Stimulated activated CD4-positive, alpha-beta T cell treated with anti-CD3 and anti-CD28 coated beads, Interleukin-15, amount 100 ng/mL, for 48 hours (primary cell): ENCODE measurements at regions not wholly inside any gene's neighbourhood (a gene's known extent, or its start where the extent isn't known, plus 50 kb on each side); places are given as distances from the start of the nearest gene placed in this dataset.

Experiments used
- DNase-seq, 2 donors: peaks; one replicate each; pipeline ENCODE4 v3.0.0-alpha.2; 2020; ENCODE audit warnings: low read depth in 2 of 2

DNA sequence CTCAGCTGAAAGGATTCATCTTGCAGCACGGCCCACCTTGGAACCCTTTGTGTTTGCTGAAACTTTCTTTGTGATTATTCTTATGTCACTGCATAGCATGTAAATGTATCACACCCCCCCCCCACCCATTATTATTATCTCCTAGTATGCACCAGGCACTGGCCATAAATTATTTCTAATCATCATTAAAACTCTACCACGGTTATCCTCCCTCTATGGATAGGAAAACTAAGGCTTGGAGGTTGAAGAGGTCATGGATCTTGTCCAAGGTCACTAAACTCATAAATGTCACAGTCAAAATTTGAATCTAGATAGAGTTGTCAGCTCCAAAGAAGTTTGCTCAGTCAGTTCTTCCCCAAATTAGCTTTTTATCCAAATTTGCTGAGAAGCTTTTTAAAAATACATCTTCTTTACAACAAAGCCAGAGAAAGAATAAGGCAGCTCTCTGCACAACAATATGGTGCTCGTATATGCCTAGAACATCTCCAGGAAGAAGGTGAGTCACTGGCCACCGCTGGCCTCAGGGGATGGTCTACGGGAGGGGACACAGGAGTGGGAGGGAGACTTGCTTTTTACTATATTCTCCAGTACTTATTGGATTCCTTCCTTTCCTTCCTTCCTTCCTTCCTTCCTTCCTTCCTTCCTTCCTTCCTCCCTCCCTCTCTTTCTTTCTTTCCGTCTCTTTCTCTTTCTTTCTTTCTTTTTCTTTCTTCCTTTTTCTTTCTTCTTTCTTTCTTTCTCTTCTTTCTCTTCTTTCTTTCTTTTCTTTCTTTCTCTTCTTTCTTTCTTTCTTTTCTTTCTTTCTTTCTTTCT, 134.5 kb downstream of the VEGFA start:
- DNase-seq, result no peak

DNA sequence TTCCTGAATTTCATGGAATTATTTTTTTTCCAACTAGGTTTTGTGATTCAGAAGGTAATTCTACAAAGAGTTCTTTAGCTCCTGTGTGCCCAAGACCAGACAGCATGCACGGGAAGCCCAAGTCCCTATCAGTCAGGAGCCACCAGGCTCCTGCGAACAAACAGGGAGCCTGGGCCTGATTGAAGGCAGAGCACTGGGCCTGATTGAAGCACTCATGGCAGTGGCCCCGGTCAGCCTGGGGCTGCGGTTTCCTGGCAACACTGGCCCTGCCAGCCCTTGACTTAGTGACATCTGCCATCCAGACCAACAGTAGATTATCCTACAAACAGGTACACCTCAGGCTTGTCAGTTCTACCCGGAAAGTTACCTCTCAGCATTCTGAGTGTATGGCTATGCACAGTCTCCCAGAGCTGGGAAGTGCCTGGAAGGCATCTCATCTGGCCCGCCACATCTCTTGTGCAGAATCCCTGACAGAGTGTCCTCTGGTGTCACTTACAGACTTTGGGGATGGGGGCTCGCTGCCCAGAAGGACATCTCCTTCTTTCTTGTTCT, 133.8 kb downstream of the VEGFA start:
- no peak for DNase-seq

DNA sequence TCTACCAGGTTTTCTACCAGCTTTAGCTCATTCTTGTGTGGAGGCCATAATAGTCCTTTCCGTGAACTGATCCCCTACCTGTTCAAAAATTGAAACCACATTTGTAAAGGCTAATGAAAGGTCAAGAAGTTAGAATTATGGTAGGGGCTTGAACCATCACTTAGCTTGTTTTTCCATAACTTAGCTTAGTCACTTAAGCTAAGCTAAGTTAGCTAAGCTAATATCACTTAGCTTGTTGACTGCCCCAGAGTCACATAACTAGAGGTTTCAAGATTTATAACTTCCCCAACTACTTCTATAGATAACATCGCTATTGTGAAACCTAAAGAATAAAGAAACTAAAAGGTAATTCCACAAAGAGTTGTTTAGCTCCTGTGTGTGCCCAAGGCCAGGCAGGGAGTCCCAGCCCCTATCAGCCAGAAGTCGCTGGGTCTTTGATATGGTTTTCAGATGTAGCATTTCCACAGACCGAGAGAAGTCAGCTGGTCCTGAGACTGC, 131.8 kb downstream of the VEGFA start:
- DNase-seq, result no peak

DNA sequence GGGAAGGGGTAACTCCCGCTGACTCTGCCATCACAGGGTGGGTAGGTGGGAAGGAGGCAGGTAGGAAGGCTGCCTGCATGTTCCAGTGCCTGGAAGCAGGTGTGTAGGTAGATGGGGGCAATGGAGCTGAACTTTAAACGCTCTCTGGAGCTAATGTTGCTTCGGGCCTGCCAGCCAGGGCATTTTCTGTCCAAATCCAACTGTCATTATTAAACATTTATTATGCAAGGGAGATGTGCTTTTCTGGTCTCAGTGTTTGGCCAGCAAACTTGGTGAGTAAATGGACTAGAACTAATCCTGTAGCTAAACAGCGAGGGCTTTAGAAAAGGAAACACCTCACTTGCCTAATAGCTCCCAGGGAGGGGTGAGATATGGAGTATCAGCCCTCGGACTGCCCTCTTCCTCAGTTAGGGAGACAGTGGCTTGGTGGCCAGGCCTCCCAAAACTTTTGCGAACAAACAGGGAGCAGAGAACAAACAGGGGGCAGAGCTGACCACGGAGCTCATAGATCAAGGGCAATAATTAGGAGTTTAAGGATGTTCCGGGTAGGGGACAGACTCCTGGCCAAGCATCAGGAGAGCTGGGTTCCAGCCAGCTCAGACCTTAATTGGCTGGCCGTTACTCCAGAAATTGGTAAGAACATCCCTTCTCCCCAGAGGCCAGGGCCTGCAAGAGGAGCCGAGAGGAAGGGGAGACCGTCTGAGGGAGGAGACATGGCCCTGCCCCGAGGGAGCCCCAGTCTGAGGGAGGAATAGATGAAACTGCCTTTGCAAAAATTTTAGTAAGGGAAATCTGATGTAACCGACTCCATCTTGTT, 131.1 kb downstream of the VEGFA start:
- no peak for DNase-seq

DNA sequence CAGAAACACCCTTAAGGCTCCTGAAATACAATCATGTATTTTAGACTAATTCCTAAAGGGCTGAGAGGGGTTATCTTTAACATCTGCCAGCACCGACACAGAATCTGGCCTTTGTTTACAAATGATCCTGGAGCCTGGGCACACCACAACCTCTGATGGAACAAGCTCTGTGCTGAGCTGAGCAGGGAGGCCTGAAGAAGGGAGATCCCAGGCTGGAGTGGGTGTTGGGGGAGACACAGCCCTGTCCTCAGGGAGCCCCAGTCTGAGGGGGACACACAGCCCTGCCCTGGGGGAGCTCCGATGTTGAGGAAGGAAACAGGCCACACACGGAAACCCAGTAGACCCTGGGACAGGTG, 130.5 kb downstream of the VEGFA start:
- no peak for DNase-seq

DNA sequence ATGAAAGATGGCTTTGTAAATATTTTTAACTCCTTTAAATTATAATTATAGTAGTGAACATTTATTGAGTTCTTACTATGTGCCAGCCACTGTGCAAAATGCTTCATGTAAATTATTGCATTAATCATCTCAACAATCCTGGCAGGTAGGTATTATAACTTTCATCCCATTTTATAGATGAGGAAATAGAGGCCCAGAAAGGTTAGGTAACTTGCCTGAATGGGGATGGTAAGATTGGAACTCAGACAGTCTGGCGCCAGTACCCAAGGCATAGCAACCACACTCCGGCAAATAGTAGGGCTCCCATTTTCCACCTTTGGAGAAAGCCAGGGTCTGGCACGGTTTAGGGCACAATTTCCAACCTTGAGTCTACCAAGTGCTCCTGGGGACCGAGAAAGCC, 129.8 kb downstream of the VEGFA start:
- DNase-seq, result no peak

DNA sequence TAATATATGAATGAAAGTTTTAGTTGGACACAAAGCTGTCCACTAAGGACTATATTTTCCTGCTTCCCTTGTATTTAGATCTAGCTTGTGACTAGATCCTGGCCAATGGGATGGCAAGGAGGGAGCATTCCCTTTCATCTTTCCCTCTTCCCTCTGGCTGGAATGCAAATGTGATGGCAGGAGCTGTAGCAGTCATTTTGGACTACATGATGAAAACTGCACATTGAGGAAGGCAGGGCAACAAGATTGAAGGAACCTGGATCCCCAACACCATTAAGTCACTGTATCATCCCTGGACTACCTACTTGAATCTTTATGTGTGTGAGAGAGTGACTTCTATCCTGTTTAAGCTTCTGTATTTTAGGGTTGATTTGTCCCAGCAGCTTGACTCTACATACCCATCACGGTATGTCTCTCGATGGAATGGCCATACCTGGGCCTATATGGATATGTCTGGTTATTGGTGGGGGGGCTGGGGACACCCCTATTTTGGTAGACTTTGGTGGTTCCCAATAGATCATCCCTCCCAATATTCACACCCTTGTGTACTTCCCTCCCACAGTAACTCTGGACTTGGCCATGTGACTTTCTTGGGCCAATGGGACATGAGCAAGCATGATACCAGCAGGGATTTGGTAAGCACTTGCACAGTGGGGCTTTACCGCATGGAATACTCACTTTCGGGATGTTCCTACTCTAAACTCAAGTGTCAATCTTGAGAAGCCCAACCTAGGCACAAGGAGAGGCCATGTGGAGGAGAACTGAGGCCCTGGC, 128.5 kb downstream of the VEGFA start:
- no peak for DNase-seq

DNA sequence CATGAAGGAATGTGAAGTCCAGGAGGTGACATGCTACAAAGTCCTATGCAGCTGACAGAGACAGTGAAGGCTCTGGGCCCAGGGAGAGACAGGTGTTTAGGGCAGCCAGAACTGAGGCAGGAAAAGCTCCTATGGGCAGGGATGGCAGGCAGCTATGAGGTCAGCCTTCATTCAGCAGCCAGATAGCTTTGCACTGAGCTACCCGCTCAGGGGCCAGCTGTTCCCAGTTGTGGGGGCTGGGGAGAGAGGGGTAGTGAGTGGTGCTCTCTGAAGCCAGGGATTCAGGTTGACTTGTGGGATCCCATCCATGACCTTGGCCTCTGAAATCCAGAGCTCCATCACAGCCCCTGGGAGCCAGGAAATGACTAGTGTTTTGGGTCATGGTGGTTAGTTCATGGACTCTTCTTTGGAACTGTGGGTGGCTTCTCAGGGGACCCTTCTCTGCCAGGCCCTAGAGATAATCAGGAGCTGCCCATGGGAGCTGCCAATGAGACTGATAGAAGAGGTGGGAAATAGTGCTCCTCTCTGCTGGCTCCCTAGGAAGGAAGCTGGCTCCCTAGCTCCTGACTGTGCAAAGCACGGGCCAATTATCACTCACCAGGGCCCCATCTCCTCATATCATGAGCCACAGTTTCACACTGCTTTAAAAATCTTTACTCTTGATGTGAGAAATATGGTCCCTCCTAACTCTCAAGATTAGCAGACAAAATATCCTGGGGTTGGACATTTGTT, 127.7 kb downstream of the VEGFA start:
- no peak for DNase-seq

DNA sequence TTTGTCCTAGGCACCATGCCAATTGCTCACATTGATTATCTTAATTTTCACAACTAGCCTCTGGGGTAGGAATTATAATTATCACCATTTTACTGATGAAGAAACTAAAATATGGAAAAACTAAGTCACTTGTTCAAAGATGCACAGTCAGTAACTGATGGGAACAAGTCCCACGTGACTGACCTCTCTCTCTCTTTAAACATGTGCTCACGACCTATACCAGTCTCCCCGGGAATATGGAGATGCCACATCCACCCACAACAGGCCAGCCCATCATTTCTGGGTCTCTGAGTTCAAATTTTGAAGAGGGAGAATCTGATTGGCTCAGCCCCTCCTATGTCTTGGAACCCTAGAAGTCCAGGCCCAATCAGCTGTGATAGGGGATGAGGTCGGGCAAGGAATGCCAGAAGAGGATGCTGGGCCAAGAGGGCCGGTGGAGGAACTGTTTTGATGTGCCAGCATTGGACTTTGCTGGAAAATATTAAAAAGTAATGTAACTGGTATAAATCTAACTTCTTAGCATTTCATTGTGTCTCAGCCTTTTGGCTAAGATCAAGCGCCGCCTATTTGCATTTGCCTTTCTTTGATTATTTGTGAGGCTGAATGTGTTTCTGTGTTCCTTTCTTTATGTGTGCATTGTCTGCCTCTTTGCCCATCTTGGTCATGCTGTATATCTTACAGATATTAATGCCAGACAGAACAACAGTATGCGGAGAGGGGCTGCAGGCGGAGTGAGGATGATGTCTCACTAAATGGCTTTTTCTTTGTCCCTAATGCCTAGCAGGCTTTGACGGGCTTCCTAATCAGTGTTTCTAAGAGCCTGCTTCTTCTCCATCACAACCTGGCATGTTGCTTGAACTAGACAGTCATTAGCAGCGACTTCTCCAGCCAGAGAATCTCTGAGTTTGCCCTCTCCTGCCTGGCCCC, 126.6 kb downstream of the VEGFA start:
- no peak for DNase-seq

DNA sequence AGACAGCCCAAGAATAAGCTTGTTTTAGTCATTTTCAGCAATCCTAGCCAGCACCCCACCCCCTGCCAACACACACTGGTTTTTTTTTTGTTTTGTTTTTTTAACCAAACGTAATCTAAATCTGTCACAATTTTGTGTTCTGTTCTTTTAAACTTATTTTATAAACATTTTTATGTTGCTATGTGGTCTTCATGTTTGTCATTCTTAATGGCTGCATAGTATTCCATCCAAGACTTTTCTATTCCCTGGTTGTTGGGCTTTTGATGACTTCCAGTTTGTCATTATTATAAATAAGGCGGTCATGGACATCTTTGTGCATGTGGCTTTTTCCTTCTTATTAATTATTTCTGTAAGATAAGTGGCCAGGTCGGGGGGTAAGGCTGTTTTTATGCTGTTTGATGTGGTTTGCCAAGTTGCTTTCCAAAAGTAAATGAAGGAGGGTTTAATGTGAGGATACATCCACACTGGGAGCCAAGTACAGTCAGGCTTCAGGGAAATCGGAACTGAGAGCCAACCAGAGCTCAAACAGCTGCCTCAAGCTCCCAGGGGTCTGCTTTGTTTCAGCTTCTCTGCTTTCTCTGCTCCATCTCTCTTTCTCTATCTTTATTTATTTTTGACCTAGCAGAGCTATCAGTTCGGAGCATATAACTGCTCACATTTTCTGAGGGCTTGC, 125.8 kb downstream of the VEGFA start:
- DNase-seq, result no peak

DNA sequence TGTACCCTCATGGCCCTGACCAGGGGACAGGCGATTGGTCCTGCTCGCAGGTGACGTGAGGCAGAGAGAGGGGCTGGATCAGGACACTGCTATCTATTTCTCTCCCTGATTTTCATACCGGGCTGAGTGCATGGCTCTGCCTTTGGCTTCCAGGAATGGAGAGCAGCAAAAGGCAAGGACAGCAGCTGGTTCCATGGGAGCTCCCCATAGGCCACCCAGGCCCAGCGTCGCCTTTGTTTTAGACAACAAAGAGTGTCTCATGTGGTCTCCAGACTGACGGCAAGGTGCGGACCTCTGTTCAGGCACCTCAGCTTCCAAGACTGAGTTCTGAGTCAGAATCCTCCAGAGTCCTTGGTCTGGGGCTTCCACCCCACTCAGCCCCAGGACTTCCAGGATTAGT, 123.1 kb downstream of the VEGFA start:
- DNase-seq, result no peak

DNA sequence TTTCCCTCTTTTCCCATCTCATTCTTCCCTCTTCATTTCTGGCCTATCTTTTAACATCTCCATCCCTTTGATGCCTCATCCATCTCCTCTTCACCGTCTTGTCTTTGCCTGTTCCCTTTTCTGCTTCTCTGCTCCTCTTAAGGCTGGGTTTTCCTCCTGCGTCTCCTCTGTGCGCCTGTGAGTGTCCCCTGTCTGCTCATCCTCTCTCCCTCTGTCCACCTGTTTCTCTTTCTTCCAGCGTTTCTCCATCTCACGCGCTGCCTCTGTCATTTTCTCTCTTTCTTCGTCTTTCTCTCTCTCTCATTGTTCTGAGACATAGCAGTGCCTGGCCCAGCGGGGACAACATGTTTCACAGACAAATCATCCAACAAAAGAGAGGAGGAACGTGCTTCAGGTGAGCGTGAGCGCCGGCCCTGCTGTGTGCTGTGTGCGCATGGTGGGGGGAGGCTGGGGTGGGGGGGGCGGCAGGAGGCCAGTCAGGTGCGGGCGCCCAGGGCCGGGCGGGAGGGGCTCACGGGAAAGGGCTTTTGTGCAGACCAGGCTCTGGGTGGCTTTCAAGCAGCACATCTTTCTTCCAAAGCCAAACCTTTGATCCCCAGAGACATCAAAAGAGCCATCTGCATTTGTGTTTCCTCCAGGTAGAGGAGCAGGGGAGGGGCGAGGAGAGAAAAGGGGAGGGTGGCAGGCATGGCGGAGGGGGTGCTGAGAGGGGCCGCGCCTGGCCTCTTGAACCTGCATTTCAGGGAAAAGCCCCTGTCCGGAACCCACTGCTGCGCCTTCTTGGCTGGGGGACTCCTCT, 121.3 kb downstream of the VEGFA start:
- no peak for DNase-seq

DNA sequence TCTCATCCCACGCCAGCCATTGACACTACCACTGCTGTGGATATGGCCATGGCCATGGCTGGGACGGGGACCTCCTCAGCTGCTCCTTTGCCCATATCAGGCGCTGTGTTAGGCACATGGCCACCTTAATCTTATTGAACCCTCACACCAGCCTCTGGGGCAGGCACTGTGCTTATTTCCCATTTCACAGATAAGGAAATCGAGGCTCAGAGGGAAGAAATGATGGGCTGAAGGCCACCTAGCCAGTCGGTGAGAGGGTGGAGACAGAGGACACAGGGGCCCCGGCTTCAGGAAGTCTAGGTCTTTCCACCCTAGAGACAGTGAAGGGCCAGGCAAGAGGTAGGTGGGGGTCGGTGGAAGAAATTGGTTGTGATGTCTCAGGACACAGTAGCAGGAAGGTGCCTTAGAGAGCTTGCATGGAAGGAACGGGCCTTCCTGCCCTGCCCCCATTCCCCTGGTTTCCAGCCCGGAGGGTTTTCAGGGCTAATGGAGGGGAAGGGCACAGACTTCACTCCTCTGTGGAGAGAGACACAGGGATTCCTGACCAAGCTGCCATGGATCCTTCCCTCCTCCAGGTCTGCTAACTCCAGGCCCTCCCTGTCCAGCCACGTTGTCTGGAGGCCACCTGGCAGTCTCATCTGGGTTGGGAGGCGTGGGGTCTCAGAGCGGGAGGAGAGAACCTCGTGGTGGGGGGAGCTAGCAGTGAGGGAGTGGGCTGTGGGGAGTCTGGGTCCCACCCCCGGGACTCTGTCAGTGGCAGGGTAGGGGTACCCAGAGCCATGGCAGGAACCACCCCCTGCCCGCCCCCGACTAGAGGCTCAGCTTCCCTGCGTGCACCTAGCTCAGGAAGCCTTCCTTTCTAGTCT, 120.4 kb downstream of the VEGFA start:
- DNase-seq, result no peak

DNA sequence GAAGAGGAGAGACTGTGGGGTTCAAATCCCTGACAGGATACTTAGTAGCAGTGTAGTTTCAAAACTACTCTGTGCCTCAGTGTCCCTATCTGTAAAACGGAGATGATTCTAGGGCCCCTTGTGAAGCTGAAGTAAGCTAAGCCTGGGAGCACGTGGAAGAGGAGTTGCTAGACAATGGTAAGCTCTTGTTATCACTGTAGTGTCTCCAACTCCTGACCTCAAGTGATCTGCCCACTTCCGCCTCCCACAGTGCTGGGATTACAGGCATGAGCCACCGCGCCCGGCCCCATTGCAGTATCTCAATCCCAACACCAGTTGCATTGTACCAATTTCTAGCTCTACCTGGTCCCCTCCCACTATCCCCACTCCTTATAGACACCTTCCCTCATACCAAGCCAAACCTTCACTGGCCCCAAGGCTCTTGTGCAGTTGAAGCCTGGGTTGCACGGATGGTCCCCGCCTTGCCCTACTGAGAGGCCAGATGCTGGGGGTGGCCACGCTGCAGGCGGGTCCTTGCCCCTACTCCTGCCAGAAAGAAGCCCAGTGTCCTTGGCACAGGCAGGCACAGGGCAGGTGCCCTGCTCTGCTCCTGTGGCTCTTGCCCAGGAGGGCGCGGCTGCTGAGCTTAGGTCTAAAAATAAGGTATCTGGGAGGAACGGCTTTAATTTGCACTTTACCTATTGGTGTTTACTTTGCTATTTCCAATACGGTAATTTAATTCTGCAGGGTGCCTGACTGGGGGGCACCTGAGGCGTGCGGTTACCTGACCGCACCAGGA, 118.1 kb downstream of the VEGFA start:
- no peak for DNase-seq

DNA sequence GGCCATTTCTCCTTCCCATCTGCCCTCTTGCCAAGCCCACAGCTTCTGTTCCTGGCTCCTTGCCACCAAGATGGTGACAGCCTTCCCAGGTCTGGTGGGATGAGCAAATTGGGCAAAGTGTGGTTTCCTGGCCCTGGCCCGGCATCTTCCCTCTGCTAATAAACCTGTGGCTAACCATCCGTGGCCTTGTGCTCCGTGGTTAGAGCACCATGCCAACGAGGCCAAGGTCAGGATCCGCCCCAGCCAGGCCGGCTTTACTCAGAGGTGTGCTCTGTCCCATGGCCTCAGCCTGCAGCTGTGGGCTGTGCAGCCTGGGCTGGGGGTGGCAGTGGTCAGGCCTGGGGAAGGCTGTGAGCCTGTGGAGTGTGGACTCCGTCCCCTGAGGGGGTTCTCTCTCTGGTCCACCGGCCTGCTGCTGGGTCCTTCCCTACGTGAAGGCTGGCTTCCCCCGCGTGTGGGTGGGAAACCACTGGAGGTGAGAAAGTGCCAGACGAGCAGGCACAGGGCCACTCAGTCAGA, 117.4 kb downstream of the VEGFA start:
- no peak for DNase-seq

DNA sequence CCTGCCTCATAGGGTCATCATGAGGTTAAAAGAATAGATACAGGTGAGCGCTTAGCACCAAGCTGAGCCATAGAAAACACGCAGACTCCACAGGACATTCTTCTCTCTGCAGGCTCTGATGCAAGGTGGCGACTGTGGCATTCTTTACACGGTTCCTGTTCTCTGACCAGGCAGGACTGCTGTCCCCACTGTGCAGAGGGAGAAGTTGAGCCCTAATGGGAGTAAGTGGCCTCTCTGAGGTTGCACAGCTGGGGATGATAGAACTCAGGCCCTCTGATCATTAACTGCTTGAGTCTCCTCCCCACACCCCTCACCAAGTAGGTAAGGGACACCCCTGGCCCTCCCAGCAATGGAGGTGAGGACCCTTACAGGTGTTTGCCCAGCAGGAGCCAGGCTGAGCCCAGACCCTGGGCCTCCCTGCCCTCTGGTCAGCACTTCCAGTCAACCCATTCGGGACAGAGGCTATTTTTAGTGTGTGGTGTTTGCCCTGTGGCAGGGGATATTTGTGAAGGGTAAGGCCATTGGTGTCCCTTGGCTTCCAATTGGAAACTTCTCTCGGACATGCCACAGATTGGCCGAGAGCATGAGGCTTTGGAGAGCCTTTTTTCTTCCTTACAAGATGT, 116.8 kb downstream of the VEGFA start:
- DNase-seq, result no peak
